Calu3 (cell line): ENCODE measurements at regions not wholly inside any gene's neighbourhood (a gene's known extent, or its start where the extent isn't known, plus 50 kb on each side); places are given as distances from the start of the nearest gene placed in this dataset.

Experiments
- BruUV-seq: library from RNA; stranded (reverse); fragments of 400-500 nt; replicated peaks from 2 replicates; lab custom pipeline; 2021; lab: Mats Ljungman, UMichigan
- CTCF ChIA-PET: fragments of 300-600 bp; sonication (Branson Sonifier 250); formaldehyde crosslinking; loops from one replicate; lab custom pipeline; 2022; ENCODE audit warnings: antibody characterized with exemption; lab: Charles Lee
- DNase-seq: peaks from one replicate; pipeline ENCODE4 v3.0.0; 2022
- H3K27ac Mint-ChIP-seq: one replicate; pipeline ENCODE4 v1.8.0; 2022; ENCODE audit warnings: mixed read lengths; ENCODE audit not compliant: unreplicated experiment
- H3K27me3 Mint-ChIP-seq: one replicate; pipeline ENCODE4 v1.8.0; 2022; ENCODE audit warnings: mixed read lengths; ENCODE audit not compliant: unreplicated experiment
- H3K36me3 Mint-ChIP-seq: one replicate; pipeline ENCODE4 v1.8.0; 2022; ENCODE audit warnings: mild to moderate bottlenecking, moderate library complexity, mixed read lengths; ENCODE audit not compliant: insufficient read depth, unreplicated experiment
- H3K4me1 Mint-ChIP-seq: one replicate; pipeline ENCODE4 v1.8.0; 2022; ENCODE audit warnings: mild to moderate bottlenecking, low read depth, mixed read lengths; ENCODE audit not compliant: unreplicated experiment
- H3K4me3 Mint-ChIP-seq: one replicate; pipeline ENCODE4 v1.8.0; 2022; ENCODE audit warnings: mild to moderate bottlenecking, low read depth, moderate library complexity, mixed read lengths; ENCODE audit not compliant: unreplicated experiment
- H3K9me3 Mint-ChIP-seq: one replicate; pipeline ENCODE4 v1.8.0; 2022; ENCODE audit warnings: low read depth, mixed read lengths; ENCODE audit not compliant: unreplicated experiment
- intact Hi-C: fragments of 100-400 bp; cut with micrococcal nuclease; formaldehyde crosslinking; loops from one replicate; pipeline ENCODE4 v1.10.0; 2022; ENCODE audit not compliant: unreplicated experiment
- TF ChIP-seq, protein P1 (sequence below): fragments of 200-600 bp; IDR thresholded peaks from one replicate; pipeline ENCODE4 v1.8.0; 2022; ENCODE audit warnings: antibody characterized with exemption; ENCODE audit not compliant: unreplicated experiment

DNA sequence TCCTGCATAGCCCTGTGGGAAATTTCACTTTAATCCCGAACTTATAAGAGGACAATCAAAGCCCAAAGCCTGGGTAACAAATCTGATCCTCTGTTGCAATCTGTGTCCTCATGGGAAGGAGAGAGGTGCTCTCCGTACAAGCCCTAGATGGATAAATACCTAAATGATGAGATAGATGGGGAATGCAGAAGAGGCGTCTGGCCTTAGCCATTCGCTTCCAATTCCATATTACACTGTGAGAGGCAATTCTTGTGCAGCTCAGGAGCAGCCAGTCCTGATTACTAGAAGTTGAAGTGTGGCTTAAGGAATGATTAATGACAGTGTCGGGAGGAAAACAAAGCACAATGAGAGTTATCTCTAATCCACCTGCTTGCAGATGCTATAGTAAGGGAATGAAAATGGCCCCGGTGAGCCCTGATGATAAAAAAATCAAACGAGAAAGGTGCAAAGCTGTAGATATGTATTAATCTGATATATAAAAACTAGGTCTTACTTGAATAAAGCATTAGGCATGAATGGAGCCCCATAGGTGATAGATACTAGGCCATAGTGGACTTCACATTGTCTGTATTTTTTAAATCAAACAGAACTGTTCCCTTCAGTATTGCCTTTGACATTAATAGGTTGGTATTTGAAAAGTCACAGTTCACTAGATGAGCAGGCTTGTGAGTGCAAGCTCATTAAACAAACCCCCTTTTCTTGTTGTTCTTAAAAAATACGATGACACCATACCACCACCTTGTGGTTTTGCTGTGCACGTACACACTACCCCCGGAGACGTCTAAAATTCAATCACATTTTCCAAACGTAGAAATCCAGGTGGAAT, 54.2 kb upstream of the TMCO5A start:
- CTCF ChIA-PET = interaction anchor here (0.6 to 1.2 kb wide), 4 partner anchors 11 to 263 kb away, joined by 3 to 4 read pairs (median 3); no protein-coding TSS in a partner anchor
- BruUV-seq = no TSS peak
- TF ChIP-seq, protein P1, sequence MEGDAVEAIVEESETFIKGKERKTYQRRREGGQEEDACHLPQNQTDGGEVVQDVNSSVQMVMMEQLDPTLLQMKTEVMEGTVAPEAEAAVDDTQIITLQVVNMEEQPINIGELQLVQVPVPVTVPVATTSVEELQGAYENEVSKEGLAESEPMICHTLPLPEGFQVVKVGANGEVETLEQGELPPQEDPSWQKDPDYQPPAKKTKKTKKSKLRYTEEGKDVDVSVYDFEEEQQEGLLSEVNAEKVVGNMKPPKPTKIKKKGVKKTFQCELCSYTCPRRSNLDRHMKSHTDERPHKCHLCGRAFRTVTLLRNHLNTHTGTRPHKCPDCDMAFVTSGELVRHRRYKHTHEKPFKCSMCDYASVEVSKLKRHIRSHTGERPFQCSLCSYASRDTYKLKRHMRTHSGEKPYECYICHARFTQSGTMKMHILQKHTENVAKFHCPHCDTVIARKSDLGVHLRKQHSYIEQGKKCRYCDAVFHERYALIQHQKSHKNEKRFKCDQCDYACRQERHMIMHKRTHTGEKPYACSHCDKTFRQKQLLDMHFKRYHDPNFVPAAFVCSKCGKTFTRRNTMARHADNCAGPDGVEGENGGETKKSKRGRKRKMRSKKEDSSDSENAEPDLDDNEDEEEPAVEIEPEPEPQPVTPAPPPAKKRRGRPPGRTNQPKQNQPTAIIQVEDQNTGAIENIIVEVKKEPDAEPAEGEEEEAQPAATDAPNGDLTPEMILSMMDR = no peak
- intact Hi-C loops = loop anchor here (1.0 to 10.0 kb wide), 4 partner anchors 116 to 745 kb away; no protein-coding TSS in a partner anchor
- H3K4me3 Mint-ChIP-seq = no peak overlapping the region
- no peaks in the 10 kb centered on the region for H3K9me3 Mint-ChIP-seq
- peak; percentile 18 for DNase-seq
- no peaks in the 10 kb centered on the region for H3K4me1 Mint-ChIP-seq
- no peaks in the 10 kb centered on the region for H3K27me3 Mint-ChIP-seq
- no peaks in the 10 kb centered on the region for H3K36me3 Mint-ChIP-seq
- H3K27ac Mint-ChIP-seq = no peak overlapping the region

DNA sequence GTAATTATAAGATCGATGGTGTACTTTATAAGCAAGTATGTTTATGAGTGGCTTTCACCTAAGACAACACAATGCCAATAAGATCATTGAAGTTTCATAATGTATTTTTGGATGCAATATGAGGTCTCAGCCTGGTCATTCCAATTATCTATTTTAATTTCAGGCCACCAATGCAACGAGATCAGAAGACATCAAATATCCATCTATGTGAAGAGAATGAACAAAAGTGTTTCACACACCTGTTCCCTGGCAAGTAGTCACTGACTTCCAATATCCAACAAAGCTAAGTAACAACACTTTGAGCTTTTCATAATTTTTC, 53.6 kb upstream of the TMCO5A start:
- no peak for DNase-seq
- no peaks in the 10 kb centered on the region for H3K27me3 Mint-ChIP-seq
- CTCF ChIA-PET = interaction anchor here (0.6 to 1.2 kb wide), 4 partner anchors 11 to 264 kb away, joined by 3 to 4 read pairs (median 3); no protein-coding TSS in a partner anchor
- H3K4me1 Mint-ChIP-seq = no peaks in the 10 kb centered on the region
- H3K4me3 Mint-ChIP-seq = no peak overlapping the region
- no peaks in the 10 kb centered on the region for H3K9me3 Mint-ChIP-seq
- H3K36me3 Mint-ChIP-seq = no peaks in the 10 kb centered on the region
- no peak overlapping the region for H3K27ac Mint-ChIP-seq
- TF ChIP-seq, protein P1 = no peak
- no TSS peak for BruUV-seq
- intact Hi-C loops = loop anchor here (1.0 to 10.0 kb wide), 4 partner anchors 116 to 746 kb away; no protein-coding TSS in a partner anchor

DNA sequence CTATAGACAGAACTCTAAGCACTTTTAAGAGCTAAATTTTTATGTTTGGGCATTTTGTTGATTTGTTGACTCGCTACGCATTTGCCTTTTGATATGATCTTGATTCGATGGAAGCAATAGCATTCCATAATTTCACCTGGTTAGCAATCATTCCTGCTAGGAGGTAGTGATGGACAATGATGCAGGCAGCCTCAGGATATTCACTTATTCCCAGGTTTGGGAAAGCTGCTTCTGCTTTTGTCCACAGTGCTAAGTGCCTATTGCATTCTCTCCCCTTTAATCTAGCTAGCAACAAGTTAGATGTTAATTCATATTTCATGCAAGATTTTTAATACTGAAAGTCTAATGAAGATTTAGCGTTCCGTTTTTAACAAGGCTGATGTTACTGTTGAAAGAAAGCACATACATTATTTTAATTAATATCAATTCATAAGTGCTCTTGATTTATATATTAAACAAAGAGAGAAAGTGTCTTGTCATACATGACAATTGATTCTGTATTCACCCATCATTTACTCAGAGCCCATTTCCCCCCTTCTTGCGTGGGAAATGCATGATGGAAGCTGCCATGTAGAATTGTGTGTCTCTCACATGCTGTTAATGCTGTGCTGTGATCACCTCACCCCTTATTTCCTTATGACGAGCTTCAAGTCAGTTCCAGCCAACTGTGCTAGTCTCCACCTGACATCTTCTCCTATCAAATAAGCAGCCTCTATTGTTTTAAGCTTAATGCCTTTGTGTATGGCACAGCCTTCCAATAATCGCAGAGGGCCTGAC, 53.0 kb upstream of the TMCO5A start:
- CTCF ChIA-PET = interaction anchor here (0.6 kb wide), 1 partner anchor 12 kb away, joined by 3 read pairs; no protein-coding TSS in a partner anchor
- TF ChIP-seq, protein P1 = no peak
- no peaks in the 10 kb centered on the region for H3K36me3 Mint-ChIP-seq
- intact Hi-C loops = loop anchor here (2.0 to 10.0 kb wide), 2 partner anchors 593 to 747 kb away; no protein-coding TSS in a partner anchor
- no peak for DNase-seq
- H3K27me3 Mint-ChIP-seq = no peaks in the 10 kb centered on the region
- no peak overlapping the region for H3K27ac Mint-ChIP-seq
- H3K9me3 Mint-ChIP-seq = no peaks in the 10 kb centered on the region
- no TSS peak for BruUV-seq
- no peak overlapping the region for H3K4me3 Mint-ChIP-seq
- no peaks in the 10 kb centered on the region for H3K4me1 Mint-ChIP-seq

DNA sequence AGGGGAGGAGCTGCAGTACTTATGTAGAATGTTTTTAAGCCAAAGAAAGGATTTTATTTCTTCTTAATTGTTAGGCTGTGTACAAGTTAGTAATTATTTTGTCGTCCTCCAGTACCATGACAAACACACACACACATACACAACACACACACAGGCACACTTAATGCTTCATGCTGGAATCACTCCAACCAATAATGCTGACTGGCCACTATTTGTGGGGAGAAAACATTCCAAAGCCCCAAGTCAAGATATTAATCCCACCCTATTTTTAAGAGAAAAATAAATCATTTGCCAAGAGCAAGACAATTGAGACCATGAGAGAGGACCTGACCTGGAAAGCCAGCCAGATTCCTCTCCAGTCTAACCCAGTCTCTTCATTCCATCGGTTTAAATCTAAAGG, 51.8 kb upstream of the TMCO5A start:
- no TSS peak for BruUV-seq
- Mint-ChIP-seq H3K4me3 (no peak overlapping the region), H3K27me3 (no peaks in the 10 kb centered on the region), H3K36me3 (no peaks in the 10 kb centered on the region), H3K4me1 (no peaks in the 10 kb centered on the region), H3K27ac (no peak overlapping the region), H3K9me3 (no peaks in the 10 kb centered on the region)
- TF ChIP-seq, protein P1 = no peak
- CTCF ChIA-PET = no interaction called here
- intact Hi-C loops = loop anchor here (10.0 kb wide), 1 partner anchor 748 kb away; no protein-coding TSS in a partner anchor
- DNase-seq = no peak
